Inflammatory macrophage treated with lipopolysaccharide for 4 hours (primary cell): ENCODE measurements at regions not wholly inside any gene's neighbourhood (a gene's known extent, or its start where the extent isn't known, plus 50 kb on each side); places are given as distances from the start of the nearest gene placed in this dataset.

Source experiments
- DNase-seq: peaks from one replicate; pipeline ENCODE4 v3.0.0-alpha.2; 2020

- no peak for DNase-seq
Observed at GRCh38 chr16:35743101-35743692, 2283.8 kb downstream of the TP53TG3F start.

- DNase-seq, result no peak
Observed at GRCh38 chr16:35744084-35744483, 2284.7 kb downstream of the TP53TG3F start.

GRCh38 chr16:35744726-35745125 lies 2285.3 kb downstream of the TP53TG3F start:
- no peak for DNase-seq

DNA sequence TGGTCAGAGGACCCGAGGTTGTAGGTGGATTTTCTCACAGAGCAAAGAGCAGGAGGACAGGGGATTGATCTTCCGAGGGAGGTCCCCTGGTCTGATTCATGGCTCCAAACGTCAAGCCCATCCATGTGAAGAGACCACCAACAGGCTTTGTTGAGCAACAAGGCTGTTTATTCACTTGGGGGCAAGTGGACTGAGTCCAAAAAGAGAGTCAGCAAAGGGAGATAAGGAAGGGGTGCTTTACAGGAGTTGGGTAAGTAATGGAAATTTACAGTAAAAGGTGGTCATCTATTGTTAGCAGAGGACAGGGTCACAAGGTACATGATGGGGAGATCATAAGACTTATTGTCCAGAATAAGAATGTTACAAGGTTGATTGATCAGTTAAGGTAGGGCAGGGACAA lies 2285.8 kb downstream of the TP53TG3F start:
- DNase-seq, result no peak

- no peak for DNase-seq
Observed at GRCh38 chr16:35745821-35746248, 2286.4 kb downstream of the TP53TG3F start.

DNA sequence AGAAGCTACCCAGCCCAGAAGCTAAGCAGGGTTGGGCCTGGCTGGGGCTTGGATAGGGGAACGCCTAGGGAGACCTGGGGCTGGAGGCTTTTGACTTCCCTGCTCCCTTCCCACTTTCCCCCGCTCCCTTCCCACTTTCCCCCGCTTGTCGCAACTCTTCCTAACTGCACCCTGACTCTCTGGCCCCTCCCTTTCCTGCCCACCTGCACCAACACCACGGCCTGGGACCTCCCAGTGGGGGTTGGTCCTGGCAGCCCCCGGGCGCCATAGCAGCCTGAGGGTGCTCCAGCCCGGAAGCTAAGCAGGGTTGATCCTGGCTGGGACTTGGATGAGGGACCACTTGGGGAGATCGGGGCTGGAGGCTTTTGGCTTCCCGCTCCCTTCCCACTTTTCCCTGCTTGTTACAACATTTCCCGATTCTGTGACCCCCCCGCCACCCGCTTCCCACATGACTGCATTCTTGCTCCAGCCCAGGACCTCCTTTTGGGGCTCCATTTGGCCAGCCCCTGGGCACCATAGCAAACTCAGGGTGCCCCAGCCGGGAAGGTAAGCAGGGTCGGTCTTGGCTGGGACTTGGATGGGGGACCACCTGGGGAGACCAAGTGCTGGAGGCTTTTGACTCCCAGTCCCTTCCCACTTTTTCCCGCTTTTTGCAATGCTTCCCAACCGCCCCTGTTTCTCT lies 2287.0 kb downstream of the TP53TG3F start:
- no peak for DNase-seq

DNA sequence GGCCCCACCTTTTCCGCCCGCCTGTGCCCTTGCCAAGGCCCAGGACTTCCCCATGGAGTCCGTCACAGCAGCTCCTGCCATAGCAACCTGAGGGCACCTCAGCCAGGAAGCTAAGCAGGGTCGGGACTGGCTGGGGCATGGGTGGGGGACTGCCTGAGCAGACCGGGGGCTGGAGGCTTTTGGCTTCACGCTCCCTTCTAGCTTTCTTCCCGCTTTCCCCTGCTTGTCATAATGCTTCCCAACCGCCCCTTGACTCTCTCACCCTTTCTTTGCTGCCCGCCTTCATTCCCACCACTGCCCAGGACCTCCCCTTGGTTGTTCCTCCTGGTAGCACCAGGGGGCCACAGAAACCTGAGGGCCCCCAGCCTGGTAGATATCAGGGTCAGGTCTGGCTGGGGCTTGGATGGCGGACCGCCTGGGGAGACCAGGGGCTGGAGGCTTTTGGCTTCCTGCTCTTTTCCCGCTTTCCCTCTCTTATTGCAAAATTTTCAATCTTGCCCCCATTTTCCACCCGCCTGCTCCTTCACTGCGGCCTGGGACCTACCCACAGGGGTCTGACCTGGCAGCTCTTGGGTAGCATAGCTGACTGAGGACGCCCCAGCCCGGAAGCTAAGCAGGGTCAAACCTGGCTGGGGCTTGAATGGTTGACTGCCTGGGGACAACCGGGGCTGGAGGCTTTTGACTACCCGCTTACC lies 2287.7 kb downstream of the TP53TG3F start:
- DNase-seq, result no peak

DNA sequence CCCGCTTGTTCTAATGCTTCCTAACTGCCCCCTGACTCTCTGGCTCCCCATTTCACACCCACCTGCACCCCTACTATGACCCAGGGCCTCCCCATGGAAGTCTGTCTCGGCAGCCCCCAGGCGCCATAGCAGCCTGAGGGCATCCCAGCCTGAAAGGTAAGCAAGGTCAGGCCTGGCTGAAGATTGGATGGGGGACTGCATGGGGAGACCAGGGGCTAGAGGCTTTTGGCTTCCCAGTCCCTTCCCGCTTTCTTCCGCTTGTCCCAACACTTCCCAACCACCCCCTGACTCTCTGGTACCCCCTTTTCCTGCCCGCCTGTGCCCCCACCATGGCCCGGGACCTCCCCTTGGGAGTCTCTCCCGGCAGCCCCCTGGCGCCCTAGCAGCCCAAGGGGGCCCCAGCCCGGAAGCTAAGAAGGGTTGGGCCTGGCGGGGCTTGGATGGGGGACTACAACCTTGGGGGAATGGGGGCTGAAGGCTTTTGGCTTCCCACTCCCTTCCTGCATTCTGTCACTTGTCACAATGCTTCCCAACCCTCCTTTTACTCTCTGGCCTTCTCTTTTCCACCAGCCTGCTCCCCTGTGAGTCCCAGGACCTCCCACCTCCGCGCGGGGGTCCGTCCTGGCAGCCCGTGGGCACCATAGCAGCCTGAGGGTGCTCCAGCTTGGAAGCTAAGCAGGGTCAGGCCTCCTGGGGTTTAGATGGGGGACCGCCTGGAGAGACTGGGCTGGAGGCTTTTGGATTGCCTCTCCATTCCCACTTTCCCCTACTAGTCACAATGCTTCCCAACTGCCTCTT lies 2288.4 kb downstream of the TP53TG3F start:
- DNase-seq, result no peak

DNA sequence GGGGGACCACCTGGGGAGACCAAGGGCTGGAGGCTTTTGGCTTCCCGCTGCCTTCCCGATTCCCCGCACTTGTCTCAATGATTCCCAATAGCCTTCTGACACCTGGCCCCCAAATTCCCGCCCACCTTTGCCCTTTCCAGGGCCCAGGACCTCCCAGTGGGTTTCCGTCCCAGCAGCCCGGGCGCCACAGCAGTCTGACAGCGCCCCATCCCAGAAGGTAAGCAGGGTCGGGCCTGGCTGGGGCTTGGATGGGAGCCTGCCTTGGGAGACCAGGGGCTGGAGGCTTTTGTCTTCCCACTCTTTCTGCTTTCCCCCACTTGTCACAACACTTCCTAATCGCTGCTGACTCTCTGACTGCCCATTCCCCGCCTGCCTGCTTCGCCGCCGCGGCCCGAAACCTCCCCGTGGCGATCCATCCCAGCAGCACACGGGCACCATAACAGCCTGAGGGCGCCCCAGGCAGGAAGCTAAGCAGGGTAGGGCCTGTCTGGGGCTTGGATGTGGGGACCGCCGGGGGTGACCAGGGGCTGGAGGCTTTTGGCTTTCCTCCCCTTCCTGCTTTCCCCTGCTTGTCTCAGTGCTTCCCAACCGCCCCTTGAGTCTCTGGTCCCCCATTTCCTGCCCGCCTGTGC lies 2289.3 kb downstream of the TP53TG3F start:
- no peak for DNase-seq

GRCh38 chr16:35749253-35750141 lies 2290.1 kb downstream of the TP53TG3F start:
- no peak for DNase-seq

- DNase-seq, result no peak
Observed at GRCh38 chr16:35750157-35750689, 2290.8 kb downstream of the TP53TG3F start.

GRCh38 chr16:35750701-35751104 lies 2291.3 kb downstream of the TP53TG3F start:
- DNase-seq, result no peak

DNA sequence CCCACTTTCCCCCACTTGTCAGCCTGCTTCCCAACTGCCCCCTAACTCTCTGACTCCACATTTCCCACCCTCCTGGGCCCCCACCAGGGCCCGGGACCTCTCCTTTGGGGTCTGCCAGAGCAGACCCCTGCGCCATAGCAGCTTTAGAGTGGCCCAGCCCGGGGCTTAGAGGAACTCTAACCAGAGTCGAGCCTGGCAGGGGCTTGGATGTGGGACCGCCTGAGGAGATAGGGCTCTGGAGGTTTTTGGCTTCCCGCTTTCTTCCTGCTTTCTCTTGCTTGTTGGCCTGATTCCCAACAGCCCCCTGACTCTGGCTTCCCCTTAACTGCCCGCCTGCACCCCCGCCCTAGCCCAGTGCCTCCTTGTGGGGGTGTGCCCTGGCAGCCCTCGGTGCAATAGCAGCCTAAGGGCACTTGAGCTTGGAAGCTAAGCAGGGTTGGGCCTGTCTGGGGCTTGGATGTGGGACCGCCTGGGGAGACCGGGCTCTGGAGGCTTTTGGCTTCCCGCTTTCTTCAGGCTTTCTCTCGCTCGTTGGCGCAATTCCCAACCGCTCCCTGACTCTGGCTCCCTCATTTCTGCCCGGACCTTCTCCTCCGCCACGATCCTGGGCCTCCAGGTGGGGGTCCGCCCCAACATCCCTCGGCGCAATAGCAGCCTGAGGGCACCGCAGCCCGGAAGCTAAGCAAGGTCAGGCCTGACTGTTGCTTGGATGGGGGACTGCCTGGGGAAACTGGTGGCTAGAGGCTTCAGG lies 2292.0 kb downstream of the TP53TG3F start:
- no peak for DNase-seq

DNA sequence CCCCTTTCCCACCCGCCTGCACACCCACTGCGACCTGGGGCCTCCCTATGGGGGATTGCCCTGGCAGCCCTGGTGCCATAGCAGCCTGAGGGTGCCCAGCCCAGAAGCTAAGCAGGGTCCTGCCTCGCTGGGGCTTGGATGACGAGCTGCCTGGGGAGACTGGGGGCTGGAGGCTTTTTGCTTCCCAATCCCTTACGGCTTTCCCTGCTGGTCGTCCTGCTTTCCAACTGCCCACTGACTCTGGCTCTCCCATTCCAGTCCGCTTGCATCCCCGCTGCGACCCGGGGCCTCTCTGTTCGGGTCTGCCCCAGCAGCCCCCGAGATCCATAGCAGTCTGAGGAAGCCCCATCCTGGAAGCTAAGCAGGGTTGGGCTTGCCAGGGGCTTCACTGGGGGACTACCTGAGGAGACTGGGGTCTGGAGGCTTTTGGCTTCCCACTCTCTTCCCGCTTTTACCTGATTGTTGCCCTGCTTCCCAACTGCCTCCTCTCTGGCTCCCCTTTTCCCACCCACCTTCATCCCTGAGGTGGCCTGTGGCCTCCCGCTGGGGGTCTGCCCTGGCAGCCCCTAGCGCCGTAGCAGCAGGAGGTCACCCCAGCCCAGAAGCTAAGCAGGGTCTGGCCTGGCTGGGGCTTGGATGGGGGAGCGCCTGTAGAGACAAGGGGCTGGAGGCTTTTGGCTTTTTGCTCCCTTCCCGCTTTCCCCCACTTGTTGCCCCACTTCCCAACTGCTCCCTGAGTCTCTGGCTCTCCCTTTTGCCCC lies 2292.8 kb downstream of the TP53TG3F start:
- no peak for DNase-seq

- DNase-seq, result no peak
Observed at GRCh38 chr16:35752773-35753558, 2293.6 kb downstream of the TP53TG3F start.

DNA sequence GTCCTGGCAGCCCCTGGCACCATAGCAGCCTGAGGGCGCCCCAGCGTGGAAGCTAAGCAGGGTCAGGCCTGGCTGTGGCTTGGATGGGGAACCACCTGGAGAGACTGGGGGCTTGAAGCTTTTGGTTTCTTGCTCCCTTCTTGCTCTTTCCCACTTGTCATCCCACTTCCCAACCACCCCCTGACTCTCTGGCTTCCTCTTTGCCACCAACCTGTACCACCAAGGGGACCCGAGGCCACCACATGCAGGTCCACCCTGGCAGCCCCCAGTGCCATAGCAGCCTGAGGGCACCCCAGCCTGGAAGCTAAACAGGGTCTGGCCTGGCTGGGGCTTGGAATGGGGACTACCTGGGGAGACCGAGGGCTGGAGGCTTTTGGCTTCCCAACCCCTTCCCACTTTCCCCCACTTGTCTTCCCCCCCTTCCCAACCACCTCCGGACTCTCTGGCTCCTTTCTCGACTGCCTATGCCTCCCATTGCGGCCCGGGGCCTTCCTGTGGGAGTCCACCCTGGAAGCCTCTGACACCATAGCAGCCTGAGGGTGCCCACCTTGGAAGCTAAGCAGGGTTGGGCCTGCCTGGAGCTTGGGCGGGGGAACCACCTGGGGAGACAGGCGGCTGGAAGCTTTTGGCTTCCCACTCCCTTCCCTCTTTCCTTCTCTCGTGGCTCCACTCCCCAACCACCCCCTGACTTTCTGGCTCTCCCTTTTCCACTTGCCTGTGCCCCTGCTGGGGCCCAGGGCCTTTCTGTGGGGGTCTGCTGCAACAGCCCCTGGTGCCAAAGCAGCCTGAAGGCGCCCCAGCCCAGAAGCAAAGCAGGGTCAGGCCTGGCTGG lies 2294.4 kb downstream of the TP53TG3F start:
- no peak for DNase-seq

GRCh38 chr16:35754391-35755369 lies 2295.3 kb downstream of the TP53TG3F start:
- no peak for DNase-seq
